ENCODE measurements at regions not wholly inside any gene's neighbourhood (a gene's known extent, or its start where the extent isn't known, plus 50 kb on each side); places are given as distances from the start of the nearest gene placed in this dataset.
"Not testable (repeated sequence)": the region's sequence is repeated elsewhere in the genome, so short reads cannot be mapped to it uniquely, and the experiment has no call there.

- FAIRE-seq (no peak), DNase-seq (peak in 1 of 5 donors; percentile 5)
- Histone ChIP-seq H3K9ac (ENCODE audit: low read length in 3 of 3) (no peak overlapping the region), H3K9me3 (ENCODE audit: control insufficient read depth in 2 of 3, insufficient read depth in 1 of 3, low read length in 3 of 3) (no peaks in the 10 kb centered on the region), H3K4me3 (ENCODE audit: low read length in 3 of 3) (no peak overlapping the region), H3K4me1 (ENCODE audit: control insufficient read depth in 2 of 3, insufficient read depth in 2 of 3, low read depth in 1 of 3, low read length in 3 of 3) (peaks cover 0 to 3% (median 0%) of the 10 kb centered on the region in 3 donors), H3K36me3 (ENCODE audit: control insufficient read depth in 2 of 3, insufficient read depth in 3 of 3, low read length in 3 of 3) (no peaks in the 10 kb centered on the region), H3K27me3 (ENCODE audit: control insufficient read depth, insufficient read depth, low read length) (no peaks in the 10 kb centered on the region), H3K27ac (ENCODE audit: low read depth in 2 of 2, low read length in 2 of 2) (no peak overlapping the region)
- TF ChIP-seq CTCF (IDR thresholded peaks at IDR 0.05; ENCODE audit: borderline replicate concordance, extremely low read depth, insufficient read depth), result no peak
- intact Hi-C loops (cut with DNase I), result no loop called here
Observed at GRCh38 chr1:201641524-201642253, 102.8 kb downstream of the NAV1 start.

- Histone ChIP-seq H3K27ac (ENCODE audit: low read depth in 2 of 2, low read length in 2 of 2) (no peak overlapping the region), H3K36me3 (ENCODE audit: control insufficient read depth in 2 of 3, insufficient read depth in 3 of 3, low read length in 3 of 3) (no peaks in the 10 kb centered on the region), H3K9ac (ENCODE audit: low read length in 3 of 3) (no peak overlapping the region), H3K4me1 (ENCODE audit: control insufficient read depth in 2 of 3, insufficient read depth in 2 of 3, low read depth in 1 of 3, low read length in 3 of 3) (peaks cover 0 to 4% (median 0%) of the 10 kb centered on the region in 3 donors), H3K4me3 (ENCODE audit: low read length in 3 of 3) (no peak overlapping the region), H3K27me3 (ENCODE audit: control insufficient read depth, insufficient read depth, low read length) (no peaks in the 10 kb centered on the region), H3K9me3 (ENCODE audit: control insufficient read depth in 2 of 3, insufficient read depth in 1 of 3, low read length in 3 of 3) (no peaks in the 10 kb centered on the region)
- intact Hi-C loops (cut with DNase I), result no loop called here
- FAIRE-seq, result no peak
- TF ChIP-seq CTCF (IDR thresholded peaks at IDR 0.05; ENCODE audit: borderline replicate concordance, extremely low read depth, insufficient read depth), result no peak
- no peak for DNase-seq
Observed at GRCh38 chr1:201643835-201644104, 104.8 kb downstream of the NAV1 start.

GRCh38 chr1:201644197-201644596, 105.3 kb downstream of the NAV1 start:
- H3K36me3 ChIP-seq (ENCODE audit: control insufficient read depth in 2 of 3, insufficient read depth in 3 of 3, low read length in 3 of 3), result no peaks in the 10 kb centered on the region
- H3K27me3 ChIP-seq (ENCODE audit: control insufficient read depth, insufficient read depth, low read length), result no peaks in the 10 kb centered on the region
- H3K27ac ChIP-seq (ENCODE audit: low read depth in 2 of 2, low read length in 2 of 2), result no peak overlapping the region
- H3K4me1 ChIP-seq (ENCODE audit: control insufficient read depth in 2 of 3, insufficient read depth in 2 of 3, low read depth in 1 of 3, low read length in 3 of 3), result peaks cover 0 to 8% (median 0%) of the 10 kb centered on the region in 3 donors
- intact Hi-C loops (cut with DNase I), result no loop called here
- TF ChIP-seq CTCF (IDR thresholded peaks at IDR 0.05; ENCODE audit: borderline replicate concordance, extremely low read depth, insufficient read depth), result no peak
- FAIRE-seq, result no peak
- H3K4me3 ChIP-seq (ENCODE audit: low read length in 3 of 3), result no peak overlapping the region
- H3K9me3 ChIP-seq (ENCODE audit: control insufficient read depth in 2 of 3, insufficient read depth in 1 of 3, low read length in 3 of 3), result no peaks in the 10 kb centered on the region
- DNase-seq, result no peak
- H3K9ac ChIP-seq (ENCODE audit: low read length in 3 of 3), result no peak overlapping the region

GRCh38 chr1:201645000-201645399, 106.1 kb downstream of the NAV1 start:
- H3K27ac ChIP-seq (ENCODE audit: low read depth in 2 of 2, low read length in 2 of 2); DNase-seq; H3K9ac ChIP-seq (ENCODE audit: low read length in 3 of 3); H3K36me3 ChIP-seq (ENCODE audit: control insufficient read depth in 2 of 3, insufficient read depth in 3 of 3, low read length in 3 of 3); H3K9me3 ChIP-seq (ENCODE audit: control insufficient read depth in 2 of 3, insufficient read depth in 1 of 3, low read length in 3 of 3); intact Hi-C loops (cut with DNase I); FAIRE-seq; H3K27me3 ChIP-seq (ENCODE audit: control insufficient read depth, insufficient read depth, low read length); H3K4me1 ChIP-seq (ENCODE audit: control insufficient read depth in 2 of 3, insufficient read depth in 2 of 3, low read depth in 1 of 3, low read length in 3 of 3); H3K4me3 ChIP-seq (ENCODE audit: low read length in 3 of 3): not testable (repeated sequence)
